Astrocyte (in vitro differentiated cells and primary cell): ENCODE measurements at regions not wholly inside any gene's neighbourhood (a gene's known extent, or its start where the extent isn't known, plus 50 kb on each side); places are given as distances from the start of the nearest gene placed in this dataset.

Experiments
- CTCF ChIP-seq: IDR thresholded peaks from 2 replicates; pipeline ENCODE4 v1.5.1; 2011; ENCODE audit warnings: low read depth, mild to moderate bottlenecking, inconsistent platforms, low read length, moderate library complexity; ENCODE audit not compliant: insufficient read depth
- EZH2 ChIP-seq: IDR thresholded peaks from 2 replicates; pipeline ENCODE4 v1.6.1; 2012; ENCODE audit warnings: mild to moderate bottlenecking, low read length, inconsistent platforms; ENCODE audit not compliant: insufficient read depth

- TF ChIP-seq CTCF (no peak), EZH2 (no peak)
Measured at GRCh38 chr3:106281221-106281620, 412.4 kb upstream of the CBLB start.
